ENCODE measurements at regions not wholly inside any gene's neighbourhood (a gene's known extent, or its start where the extent isn't known, plus 50 kb on each side); places are given as distances from the start of the nearest gene placed in this dataset.

DNA sequence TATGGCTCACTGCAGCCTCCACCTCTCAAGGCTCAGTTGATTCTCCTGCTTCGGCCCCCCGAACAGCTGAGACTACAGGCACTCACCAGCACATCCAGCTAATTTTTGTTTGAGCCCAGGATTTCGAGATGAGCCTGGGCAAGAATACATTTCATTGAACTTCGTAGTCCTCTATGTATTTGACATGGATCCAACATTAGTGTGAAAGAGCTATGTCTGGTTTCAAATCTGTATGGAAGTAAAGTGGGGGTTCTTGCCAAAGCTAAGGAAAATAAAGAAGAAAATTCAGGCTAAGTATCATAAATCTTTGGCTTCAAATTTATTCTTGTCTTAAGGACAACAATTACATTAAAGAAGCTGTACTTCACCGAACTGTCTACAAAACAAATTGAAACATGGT is 1291.7 kb upstream of the CRIM1 start:
- no peaks in the 10 kb centered on the region for H3K9me2 ChIP-seq (ENCODE audit: insufficient read depth)
- intact Hi-C loops (cut with micrococcal nuclease; ENCODE audit: unreplicated experiment): no loop called here
- H3K27me3 ChIP-seq (ENCODE audit: insufficient read depth, low read depth): no peaks in the 10 kb centered on the region
- no peak overlapping the region for H3K4me3 ChIP-seq
- no TSS peak for BruUV-seq (replicated peaks)
- ChIA-PET CTCF (no interaction called here), POLR2A (ENCODE audit: unreplicated experiment) (no interaction called here)
- no peaks in the 10 kb centered on the region for H3K36me3 ChIP-seq (ENCODE audit: low read depth)
- no peaks in the 10 kb centered on the region for H3K79me2 ChIP-seq (ENCODE audit: low read depth)
- DNase-seq: no peak
- H3K4me1 ChIP-seq (replicated peaks; ENCODE audit: insufficient read depth): no peaks in the 10 kb centered on the region
- no peaks in the 10 kb centered on the region for H4K20me1 ChIP-seq (ENCODE audit: insufficient read depth)
- no peak overlapping the region for H3K27ac ChIP-seq
- no peak overlapping the region for H2AFZ ChIP-seq
- no peaks in the 10 kb centered on the region for H3F3A ChIP-seq (ENCODE audit: insufficient read depth, low read depth)
- H3K9me3 ChIP-seq (ENCODE audit: insufficient read depth, low read depth): no peaks in the 10 kb centered on the region
- TF ChIP-seq, protein P1, sequence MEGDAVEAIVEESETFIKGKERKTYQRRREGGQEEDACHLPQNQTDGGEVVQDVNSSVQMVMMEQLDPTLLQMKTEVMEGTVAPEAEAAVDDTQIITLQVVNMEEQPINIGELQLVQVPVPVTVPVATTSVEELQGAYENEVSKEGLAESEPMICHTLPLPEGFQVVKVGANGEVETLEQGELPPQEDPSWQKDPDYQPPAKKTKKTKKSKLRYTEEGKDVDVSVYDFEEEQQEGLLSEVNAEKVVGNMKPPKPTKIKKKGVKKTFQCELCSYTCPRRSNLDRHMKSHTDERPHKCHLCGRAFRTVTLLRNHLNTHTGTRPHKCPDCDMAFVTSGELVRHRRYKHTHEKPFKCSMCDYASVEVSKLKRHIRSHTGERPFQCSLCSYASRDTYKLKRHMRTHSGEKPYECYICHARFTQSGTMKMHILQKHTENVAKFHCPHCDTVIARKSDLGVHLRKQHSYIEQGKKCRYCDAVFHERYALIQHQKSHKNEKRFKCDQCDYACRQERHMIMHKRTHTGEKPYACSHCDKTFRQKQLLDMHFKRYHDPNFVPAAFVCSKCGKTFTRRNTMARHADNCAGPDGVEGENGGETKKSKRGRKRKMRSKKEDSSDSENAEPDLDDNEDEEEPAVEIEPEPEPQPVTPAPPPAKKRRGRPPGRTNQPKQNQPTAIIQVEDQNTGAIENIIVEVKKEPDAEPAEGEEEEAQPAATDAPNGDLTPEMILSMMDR (conservative IDR thresholded peaks at IDR 0.05): no peak
- TF ChIP-seq EZH2 (IDR thresholded peaks at IDR 0.05; ENCODE audit: low read depth): no peak
- H3K4me2 ChIP-seq: no peak overlapping the region

DNA sequence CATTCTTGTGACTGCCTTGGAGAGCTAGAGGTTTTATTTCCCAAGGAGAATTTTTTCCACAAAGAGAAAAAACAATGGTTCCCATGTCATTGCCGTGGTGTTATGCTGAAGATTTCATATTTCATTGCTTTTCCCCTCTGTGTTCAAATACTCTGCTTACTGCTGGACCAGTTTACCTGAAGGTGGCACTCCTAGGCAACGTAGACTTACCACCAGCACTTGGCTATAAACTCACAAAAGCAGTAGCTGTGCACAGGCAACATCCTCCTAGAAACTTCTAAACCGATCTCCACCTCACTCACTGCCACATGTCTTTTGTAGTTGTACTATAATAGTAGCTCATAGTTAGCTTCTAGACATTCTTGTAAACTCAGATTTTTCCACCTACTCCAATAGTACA is 1319.7 kb upstream of the CRIM1 start:
- Histone ChIP-seq H3K4me1 (replicated peaks; ENCODE audit: insufficient read depth) (no peaks in the 10 kb centered on the region), H3K27ac (no peak overlapping the region), H2AFZ (no peak overlapping the region), H3K9me3 (ENCODE audit: insufficient read depth, low read depth) (no peaks in the 10 kb centered on the region), H3K79me2 (ENCODE audit: low read depth) (no peaks in the 10 kb centered on the region), H3K4me3 (no peak overlapping the region), H3K9me2 (ENCODE audit: insufficient read depth) (no peaks in the 10 kb centered on the region; the same call in 1 of the 2 replicates), H3F3A (ENCODE audit: insufficient read depth, low read depth) (no peaks in the 10 kb centered on the region), H4K20me1 (ENCODE audit: insufficient read depth) (no peaks in the 10 kb centered on the region), H3K27me3 (ENCODE audit: insufficient read depth, low read depth) (no peaks in the 10 kb centered on the region), H3K4me2 (no peak overlapping the region), H3K36me3 (ENCODE audit: low read depth) (no peaks in the 10 kb centered on the region)
- BruUV-seq (replicated peaks): no TSS peak
- ChIA-PET POLR2A (ENCODE audit: unreplicated experiment) (no interaction called here), CTCF (no interaction called here)
- intact Hi-C loops (cut with micrococcal nuclease; ENCODE audit: unreplicated experiment): no loop called here
- no peak for DNase-seq
- TF ChIP-seq, protein P1 (conservative IDR thresholded peaks at IDR 0.05): no peak; the same call in 1 of the 2 replicates
- no peak for TF ChIP-seq EZH2 (IDR thresholded peaks at IDR 0.05; ENCODE audit: low read depth)

DNA sequence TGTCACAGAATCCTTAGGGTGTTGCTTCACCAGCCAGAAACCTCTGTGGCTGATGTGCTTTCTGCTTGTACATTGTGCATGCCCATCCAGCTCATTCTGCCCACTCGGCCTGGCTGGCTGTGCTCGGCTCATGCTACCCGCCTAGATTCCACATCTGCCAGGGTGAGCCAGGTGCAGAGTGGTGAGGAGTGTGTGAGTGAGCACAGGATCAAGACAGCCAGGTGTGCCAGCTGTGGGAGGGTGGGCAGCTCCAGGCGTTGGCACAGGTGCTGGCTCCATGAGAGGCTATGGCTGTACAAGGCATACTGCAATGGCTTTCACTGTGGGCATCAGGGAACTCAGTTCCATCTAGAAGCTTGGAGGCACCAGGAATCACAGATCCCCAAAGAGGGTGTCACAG is 1321.8 kb upstream of the CRIM1 start:
- DNase-seq: no peak
- Histone ChIP-seq H3K36me3 (ENCODE audit: low read depth) (no peaks in the 10 kb centered on the region), H3K9me3 (ENCODE audit: insufficient read depth, low read depth) (no peaks in the 10 kb centered on the region), H3K27ac (no peak overlapping the region), H3K4me1 (replicated peaks; ENCODE audit: insufficient read depth) (no peaks in the 10 kb centered on the region), H2AFZ (no peak overlapping the region), H3K9me2 (ENCODE audit: insufficient read depth) (no peaks in the 10 kb centered on the region; the same call in 1 of the 2 replicates), H3K4me3 (no peak overlapping the region), H4K20me1 (ENCODE audit: insufficient read depth) (no peaks in the 10 kb centered on the region), H3K27me3 (ENCODE audit: insufficient read depth, low read depth) (no peaks in the 10 kb centered on the region), H3K4me2 (no peak overlapping the region), H3F3A (ENCODE audit: insufficient read depth, low read depth) (no peaks in the 10 kb centered on the region), H3K79me2 (ENCODE audit: low read depth) (no peaks in the 10 kb centered on the region)
- TF ChIP-seq EZH2 (IDR thresholded peaks at IDR 0.05; ENCODE audit: low read depth): no peak
- TF ChIP-seq, protein P1 (conservative IDR thresholded peaks at IDR 0.05): no peak
- BruUV-seq (replicated peaks): no TSS peak
- ChIA-PET POLR2A (ENCODE audit: unreplicated experiment) (no interaction called here), CTCF (no interaction called here)
- intact Hi-C loops (cut with micrococcal nuclease; ENCODE audit: unreplicated experiment): no loop called here

All from PC-9 (cell line).